ENCODE measurements at regions not wholly inside any gene's neighbourhood (a gene's known extent, or its start where the extent isn't known, plus 50 kb on each side); places are given as distances from the start of the nearest gene placed in this dataset.

- CTCF ChIA-PET, result no interaction called here
Measured at GRCh38 chr9:23229890-23230317, 596.1 kb downstream of the ELAVL2 start.

DNA sequence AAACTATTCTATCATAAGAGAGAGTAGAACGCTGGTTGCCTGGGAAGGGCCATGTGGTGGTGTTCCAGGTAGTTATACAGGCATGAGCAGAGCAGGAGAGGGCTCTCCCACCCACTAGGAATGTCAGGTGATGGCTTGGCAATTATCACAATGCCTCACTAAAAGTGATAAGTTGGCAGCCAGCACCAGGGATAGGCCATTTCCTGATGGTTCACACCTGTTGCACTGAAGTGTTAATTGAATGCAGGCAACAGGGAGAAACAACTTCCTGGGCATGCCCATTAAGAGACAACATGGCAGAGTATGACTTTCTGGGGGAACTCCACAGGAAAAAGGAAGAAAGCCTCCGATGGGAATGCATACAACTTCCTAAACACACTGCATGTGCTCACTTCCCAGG lies 593.2 kb downstream of the ELAVL2 start:
- no peak for TF ChIP-seq CTCF (conservative IDR thresholded peaks at IDR 0.05; ENCODE audit: low read depth)
- ChIA-PET POLR2A (ENCODE audit: low non-redundant PET) (no interaction called here), CTCF (no interaction called here)
- H3K27ac ChIP-seq, result no peak overlapping the region
- no peak for DNase-seq (ENCODE audit: low spot score)

More at GRCh38 chr9:23229890-23230317, 596.1 kb downstream of the ELAVL2 start:
- TF ChIP-seq CTCF (conservative IDR thresholded peaks at IDR 0.05; ENCODE audit: low read depth), result no peak
- POLR2A ChIA-PET (ENCODE audit: low non-redundant PET), result no interaction called here
- no peak for DNase-seq (ENCODE audit: low spot score)
- no peak overlapping the region for H3K27ac ChIP-seq

DNA sequence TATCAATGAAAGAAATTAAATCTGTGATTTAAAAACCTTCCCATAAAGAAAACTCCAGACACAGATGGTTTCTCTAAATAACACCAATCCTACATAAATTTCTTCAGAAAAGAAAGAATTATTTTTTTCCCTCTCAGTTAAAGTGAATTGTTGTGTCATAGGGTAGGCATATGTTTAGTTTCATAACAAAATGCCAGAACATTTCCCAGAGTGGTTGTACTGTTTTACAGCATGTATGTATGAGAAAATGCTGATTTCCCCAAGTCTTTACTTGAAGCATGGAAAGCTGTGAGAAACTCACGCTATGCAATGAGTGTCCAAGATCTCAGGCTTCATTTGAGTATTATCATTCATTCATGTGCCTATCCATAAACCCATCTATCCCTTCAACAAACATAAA lies 582.5 kb downstream of the ELAVL2 start:
- POLR2A ChIA-PET (ENCODE audit: low non-redundant PET), result no interaction called here
- H3K27ac ChIP-seq, result no peak overlapping the region
- TF ChIP-seq CTCF (conservative IDR thresholded peaks at IDR 0.05; ENCODE audit: low read depth), result no peak
- no peak for DNase-seq (ENCODE audit: low spot score)
- CTCF ChIA-PET, result interaction anchor here (0.5 kb wide), 1 partner anchor 79 kb away, joined by 3 read pairs; no protein-coding TSS in a partner anchor

DNA sequence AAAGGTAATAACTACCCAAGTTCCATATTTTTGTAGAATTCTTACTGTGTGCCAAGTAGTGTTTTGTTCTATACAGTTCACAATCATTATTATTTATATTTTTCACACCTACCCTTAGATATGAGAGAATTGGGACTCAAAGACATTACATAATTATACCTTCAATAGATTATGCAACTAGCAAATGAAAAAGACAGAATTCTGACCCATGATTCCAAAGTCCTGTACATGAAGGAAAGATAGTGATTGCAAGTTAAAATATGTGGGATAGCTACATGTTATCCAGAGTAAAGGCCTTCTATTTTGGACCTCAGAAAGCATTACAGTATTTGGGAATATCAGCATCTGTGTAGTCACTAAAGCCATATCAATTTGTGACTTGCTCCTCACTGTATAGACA lies 581.0 kb downstream of the ELAVL2 start:
- ChIA-PET POLR2A (ENCODE audit: low non-redundant PET) (no interaction called here), CTCF (no interaction called here)
- DNase-seq (ENCODE audit: low spot score), result no peak
- no peak overlapping the region for H3K27ac ChIP-seq
- TF ChIP-seq CTCF (conservative IDR thresholded peaks at IDR 0.05; ENCODE audit: low read depth), result no peak

DNA sequence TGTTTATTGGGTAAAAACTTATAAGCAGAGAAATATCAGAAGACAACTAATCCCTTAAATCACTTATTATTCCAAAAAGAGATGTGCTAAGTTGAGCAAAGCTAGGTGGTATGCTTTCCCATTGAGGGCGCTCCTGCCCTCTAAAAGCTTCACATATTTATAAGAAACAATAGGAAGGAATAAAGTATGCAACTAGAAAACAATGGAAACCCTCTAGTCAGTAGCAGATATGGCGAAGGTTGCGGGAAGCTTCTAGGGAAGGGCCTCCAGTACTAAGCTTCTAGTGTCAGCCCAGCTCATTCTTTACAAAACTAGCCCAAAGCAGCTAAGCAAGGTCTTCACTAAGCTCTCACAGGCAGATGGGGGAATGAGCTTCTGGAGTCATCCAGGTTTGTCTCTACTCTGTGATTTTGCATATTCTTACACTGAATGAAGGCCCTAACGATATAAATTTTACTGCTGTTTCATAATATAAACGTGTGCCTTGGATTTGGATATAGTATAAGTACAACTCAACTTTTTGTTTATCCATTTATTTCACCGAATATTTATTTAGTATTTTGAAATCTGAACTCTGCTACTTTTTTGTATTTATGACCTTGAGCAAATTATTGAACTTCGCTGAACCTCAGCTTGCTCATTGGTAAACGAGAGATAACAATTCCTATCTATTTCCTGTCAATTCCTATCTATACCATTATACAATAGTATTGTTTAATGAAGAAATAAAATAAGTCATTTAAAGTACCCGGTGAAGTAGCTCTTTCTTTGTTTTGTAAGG lies 571.4 kb downstream of the ELAVL2 start:
- H3K27ac ChIP-seq, result no peak overlapping the region
- ChIA-PET CTCF (no interaction called here), POLR2A (ENCODE audit: low non-redundant PET) (no interaction called here)
- TF ChIP-seq CTCF (conservative IDR thresholded peaks at IDR 0.05; ENCODE audit: low read depth), result no peak
- DNase-seq (ENCODE audit: low spot score), result no peak

DNA sequence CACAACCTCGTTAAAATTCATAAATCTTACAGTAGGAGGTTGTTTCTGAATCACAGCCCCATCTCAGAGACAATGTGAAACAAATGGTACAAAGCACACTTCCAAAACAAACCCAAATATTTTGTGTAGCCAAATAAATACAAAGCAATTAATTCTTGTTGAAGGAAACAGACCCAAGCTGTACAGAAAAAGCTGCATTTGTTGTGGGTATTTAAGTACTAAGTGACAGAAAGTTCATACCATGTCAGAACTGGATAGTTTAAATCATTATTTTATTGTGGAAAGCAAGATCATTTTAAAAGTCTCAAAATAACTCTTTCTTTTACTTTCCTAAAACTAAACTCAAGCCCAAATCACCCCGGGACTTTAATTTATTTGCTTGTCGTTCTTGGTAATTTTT lies 570.7 kb downstream of the ELAVL2 start:
- no peak for DNase-seq (ENCODE audit: low spot score)
- CTCF ChIA-PET, result no interaction called here
- no peak overlapping the region for H3K27ac ChIP-seq
- POLR2A ChIA-PET (ENCODE audit: low non-redundant PET), result no interaction called here
- TF ChIP-seq CTCF (conservative IDR thresholded peaks at IDR 0.05; ENCODE audit: low read depth), result no peak
